Activated T-helper 2 cell treated with anti-CD3 and anti-CD28 coated beads, Interferon-gamma antibody, Interleukin-2, Interleukin-4, amounts not matched to agents 10 μg/mL and 5 μg/mL and 100 μg/mL, durations not matched to agents 14 hours and 24 hours and 36 hours (primary cell): ENCODE measurements at regions not wholly inside any gene's neighbourhood (a gene's known extent, or its start where the extent isn't known, plus 50 kb on each side); places are given as distances from the start of the nearest gene placed in this dataset.
A peak's percentile ranks its signal among the peaks of the same experiment; 100 is the strongest.

ENCODE experiments used
- DNase-seq: peaks from one replicate; pipeline ENCODE4 v3.0.0; 2021; ENCODE audit warnings: low spot score
- H3K27ac Mint-ChIP-seq: one replicate; pipeline ENCODE4 v1.8.0; 2021; ENCODE audit warnings: mixed read lengths
- H3K27me3 Mint-ChIP-seq: one replicate; pipeline ENCODE4 v1.8.0; 2021; ENCODE audit warnings: low read depth, mixed read lengths
- H3K36me3 Mint-ChIP-seq: one replicate; pipeline ENCODE4 v1.8.0; 2021; ENCODE audit warnings: low read depth, mixed read lengths
- H3K4me1 Mint-ChIP-seq: one replicate; pipeline ENCODE4 v1.8.0; 2021; ENCODE audit warnings: low read depth, mixed read lengths
- H3K4me3 Mint-ChIP-seq: one replicate; pipeline ENCODE4 v1.8.0; 2021; ENCODE audit warnings: low read depth, mild to moderate bottlenecking, moderate library complexity, mixed read lengths
- H3K9me3 Mint-ChIP-seq: one replicate; pipeline ENCODE4 v1.8.0; 2021; ENCODE audit warnings: mixed read lengths
- intact Hi-C: fragments of 100-400 bp; cut with micrococcal nuclease; formaldehyde crosslinking; loops from one replicate; pipeline ENCODE4 v1.15.1; 2023

- H3K27ac Mint-ChIP-seq, result no peak overlapping the region
- intact Hi-C loops, result loop anchor here (2.0 kb wide), 1 partner anchor 37 kb away; no protein-coding TSS in a partner anchor
- DNase-seq, result no peak
- H3K27me3 Mint-ChIP-seq, result no peaks in the 10 kb centered on the region
- H3K36me3 Mint-ChIP-seq, result no peaks in the 10 kb centered on the region
- peaks cover 12% of the 10 kb centered on the region for H3K9me3 Mint-ChIP-seq
- H3K4me3 Mint-ChIP-seq, result no peak overlapping the region
- H3K4me1 Mint-ChIP-seq, result peaks cover 28% of the 10 kb centered on the region
Measured at GRCh38 chr1:221801773-221802516, 60.1 kb upstream of the DUSP10 start.

DNA sequence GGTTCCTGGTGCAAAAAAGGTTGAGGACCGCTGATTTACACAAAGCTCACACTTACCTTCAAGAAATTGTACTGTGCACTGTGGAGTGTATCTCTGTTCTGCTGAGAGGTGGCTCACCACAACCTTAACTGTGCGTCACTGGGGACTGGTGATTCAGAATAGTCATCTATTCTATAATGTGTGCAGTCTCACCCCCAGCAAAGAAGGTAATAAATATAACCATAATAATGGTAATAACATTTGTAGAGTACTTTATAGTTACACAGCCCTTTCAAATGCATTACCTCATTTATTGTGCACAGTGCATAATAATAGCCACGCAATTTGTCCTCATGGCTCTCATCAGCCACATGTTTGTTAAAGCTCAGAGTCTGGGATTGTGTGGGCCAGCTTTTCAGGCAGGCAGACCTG lies 59.4 kb upstream of the DUSP10 start:
- Mint-ChIP-seq H3K36me3 (no peaks in the 10 kb centered on the region), H3K4me3 (no peak overlapping the region), H3K4me1 (peaks cover 23% of the 10 kb centered on the region), H3K9me3 (peaks cover 12% of the 10 kb centered on the region), H3K27ac (no peak overlapping the region), H3K27me3 (no peaks in the 10 kb centered on the region)
- DNase-seq, result no peak
- intact Hi-C loops, result no loop called here

DNA sequence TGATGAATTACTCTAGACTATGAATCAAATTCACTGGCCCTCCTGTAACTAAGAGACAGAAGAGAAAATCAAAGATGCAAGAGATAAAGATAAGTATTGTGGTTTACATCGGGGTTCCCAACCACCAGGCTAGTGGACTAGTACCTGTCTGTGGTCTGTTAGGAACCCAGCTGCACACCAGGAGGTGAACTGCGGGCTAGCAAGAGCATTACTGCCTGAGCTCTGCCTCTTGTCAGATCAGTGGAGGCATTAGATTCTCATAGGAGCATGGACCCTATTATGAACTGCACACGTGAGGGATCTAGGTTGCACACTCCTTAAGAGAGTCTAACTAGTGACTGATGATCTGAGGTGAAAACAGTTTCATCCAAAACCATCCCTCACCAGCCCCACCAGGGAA lies 58.9 kb upstream of the DUSP10 start:
- Mint-ChIP-seq H3K4me3 (no peak overlapping the region), H3K27ac (no peak overlapping the region), H3K9me3 (peaks cover 12% of the 10 kb centered on the region), H3K4me1 (peaks cover 23% of the 10 kb centered on the region), H3K27me3 (no peaks in the 10 kb centered on the region), H3K36me3 (peaks cover under 1% of the 10 kb centered on the region)
- DNase-seq, result no peak
- intact Hi-C loops, result no loop called here

- peaks cover 48% of the 10 kb centered on the region for H3K4me1 Mint-ChIP-seq
- DNase-seq, result no peak
- intact Hi-C loops, result no loop called here
Measured at GRCh38 chr1:221797506-221797905, 55.6 kb upstream of the DUSP10 start.

GRCh38 chr1:221796700-221797099 lies 54.8 kb upstream of the DUSP10 start:
- no peak overlapping the region for H3K4me3 Mint-ChIP-seq
- peaks cover 6% of the 10 kb centered on the region for H3K36me3 Mint-ChIP-seq
- H3K9me3 Mint-ChIP-seq, result peaks cover 12% of the 10 kb centered on the region
- no peak overlapping the region for H3K27ac Mint-ChIP-seq
- no peak for DNase-seq
- H3K27me3 Mint-ChIP-seq, result no peaks in the 10 kb centered on the region
- intact Hi-C loops, result no loop called here
- peaks cover 46% of the 10 kb centered on the region for H3K4me1 Mint-ChIP-seq

More at GRCh38 chr1:221797506-221797905, 55.6 kb upstream of the DUSP10 start:
- Mint-ChIP-seq H3K9me3 (peaks cover 12% of the 10 kb centered on the region), H3K36me3 (peaks cover 6% of the 10 kb centered on the region), H3K4me3 (no peak overlapping the region), H3K27me3 (no peaks in the 10 kb centered on the region), H3K27ac (no peak overlapping the region)

GRCh38 chr1:221795380-221795779 lies 53.5 kb upstream of the DUSP10 start:
- intact Hi-C loops, result loop anchor here (1.0 kb wide), 5 partner anchors 14 to 82 kb away; no protein-coding TSS in a partner anchor
- Mint-ChIP-seq H3K27ac (peak overlapping the region; percentile 76), H3K4me3 (no peak overlapping the region), H3K9me3 (peaks cover 10% of the 10 kb centered on the region), H3K27me3 (no peaks in the 10 kb centered on the region), H3K4me1 (peaks cover 37% of the 10 kb centered on the region), H3K36me3 (peaks cover 6% of the 10 kb centered on the region)
- DNase-seq, result no peak

- peaks cover 6% of the 10 kb centered on the region for H3K36me3 Mint-ChIP-seq
- intact Hi-C loops, result loop anchor here (1.0 to 5.0 kb wide), 9 partner anchors 14 to 87 kb away; no protein-coding TSS in a partner anchor
Measured at GRCh38 chr1:221794935-221795334, 53.0 kb upstream of the DUSP10 start.

DNA sequence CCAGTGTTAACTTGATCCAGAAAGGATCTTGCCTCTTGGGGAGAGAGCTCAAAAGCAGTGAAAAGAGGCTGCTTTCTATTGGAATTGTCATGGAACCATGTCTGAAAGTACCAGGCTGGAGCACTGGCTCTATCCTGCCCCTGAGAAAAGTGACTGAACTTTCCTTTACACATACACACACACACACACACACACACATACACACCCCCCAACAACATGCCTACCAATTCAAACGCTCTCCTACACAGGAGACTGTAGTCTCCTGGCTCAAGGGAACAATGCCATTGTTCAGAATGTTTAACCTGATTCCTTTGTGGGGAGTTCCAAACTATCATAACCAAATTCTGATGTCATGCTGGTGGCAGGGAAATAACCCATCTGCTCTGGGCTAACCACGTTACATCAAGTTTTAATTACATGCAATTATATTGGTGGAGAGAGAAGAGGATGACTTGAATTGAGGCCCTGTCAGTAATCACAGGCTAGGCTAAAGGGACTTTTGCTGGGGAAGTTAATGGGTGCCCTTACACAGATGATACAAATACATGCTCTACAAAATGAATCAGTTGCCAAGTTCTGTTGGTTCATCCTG lies 52.3 kb upstream of the DUSP10 start:
- peaks cover 36% of the 10 kb centered on the region for H3K4me1 Mint-ChIP-seq
- H3K27me3 Mint-ChIP-seq, result no peaks in the 10 kb centered on the region
- peak overlapping the region; percentile 92 for H3K27ac Mint-ChIP-seq
- peaks cover 6% of the 10 kb centered on the region for H3K36me3 Mint-ChIP-seq
- peaks cover 1% of the 10 kb centered on the region for H3K9me3 Mint-ChIP-seq
- DNase-seq, result no peak
- intact Hi-C loops, result loop anchor here (1.0 to 5.0 kb wide), 4 partner anchors 17 to 86 kb away; no protein-coding TSS in a partner anchor
- H3K4me3 Mint-ChIP-seq, result peak overlapping the region; percentile 48

More at GRCh38 chr1:221794935-221795334, 53.0 kb upstream of the DUSP10 start:
- Mint-ChIP-seq H3K4me3 (no peak overlapping the region), H3K27me3 (no peaks in the 10 kb centered on the region), H3K9me3 (peaks cover 8% of the 10 kb centered on the region), H3K4me1 (peaks cover 36% of the 10 kb centered on the region), H3K27ac (peak overlapping the region; percentile 76)
- DNase-seq, result no peak

DNA sequence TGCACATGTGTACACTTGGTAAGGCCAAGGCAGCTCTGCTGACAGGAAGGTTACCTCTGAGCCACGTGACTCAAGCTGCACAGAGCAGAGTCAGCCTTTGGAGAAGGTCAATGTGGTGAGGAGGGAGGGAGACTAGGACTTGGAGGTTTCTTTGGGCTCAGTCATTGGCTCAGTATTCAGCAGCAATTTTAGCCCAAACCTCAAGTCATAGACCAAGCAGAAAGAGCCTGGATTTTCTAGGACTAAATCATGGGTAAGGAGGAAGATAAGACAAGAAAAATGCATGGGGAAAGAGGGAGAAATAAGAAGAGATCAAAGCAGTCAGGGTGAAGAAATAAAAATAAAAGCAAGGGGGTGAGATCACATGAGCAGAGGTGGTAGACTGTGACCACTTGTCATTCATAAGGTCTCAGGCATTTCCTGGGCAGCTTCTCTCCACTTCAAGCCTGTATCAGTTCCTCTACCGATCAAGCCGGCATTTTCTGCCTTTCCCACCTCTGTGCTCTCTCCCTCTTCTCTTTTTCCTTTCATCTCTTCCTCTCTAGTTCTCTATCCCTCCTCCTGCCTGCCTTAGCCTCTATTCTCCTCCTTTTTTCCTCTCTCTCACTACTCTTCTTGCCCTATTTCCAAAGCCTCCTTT lies 51.7 kb upstream of the DUSP10 start:
- Mint-ChIP-seq H3K4me3 (peak overlapping the region; percentile 4), H3K4me1 (peaks cover 36% of the 10 kb centered on the region), H3K9me3 (no peaks in the 10 kb centered on the region), H3K27ac (peak overlapping the region; percentile 92), H3K36me3 (peaks cover 6% of the 10 kb centered on the region), H3K27me3 (no peaks in the 10 kb centered on the region)
- intact Hi-C loops, result loop anchor here (1.0 to 5.0 kb wide), 4 partner anchors 16 to 85 kb away; no protein-coding TSS in a partner anchor
- DNase-seq, result no peak

GRCh38 chr1:221791846-221792245 lies 50.0 kb upstream of the DUSP10 start:
- H3K4me1 Mint-ChIP-seq, result peaks cover 36% of the 10 kb centered on the region
- H3K36me3 Mint-ChIP-seq, result peaks cover 6% of the 10 kb centered on the region
- no peaks in the 10 kb centered on the region for H3K9me3 Mint-ChIP-seq
- H3K4me3 Mint-ChIP-seq, result no peak overlapping the region
- DNase-seq, result no peak
- no peaks in the 10 kb centered on the region for H3K27me3 Mint-ChIP-seq
- H3K27ac Mint-ChIP-seq, result no peak overlapping the region
- intact Hi-C loops, result loop anchor here (5.0 kb wide), 1 partner anchor 85 kb away; no protein-coding TSS in a partner anchor
